ENCODE measurements at regions not wholly inside any gene's neighbourhood (a gene's known extent, or its start where the extent isn't known, plus 50 kb on each side); places are given as distances from the start of the nearest gene placed in this dataset.
"Not testable (repeated sequence)": the region's sequence is repeated elsewhere in the genome, so short reads cannot be mapped to it uniquely, and the experiment has no call there.

- not testable (repeated sequence) for H3K4me1 ChIP-seq (ENCODE audit: control insufficient read depth, insufficient read depth, low read length); H3K36me3 ChIP-seq (ENCODE audit: control insufficient read depth, insufficient read depth, low read length); H3K27ac ChIP-seq (ENCODE audit: low read length); DNase-seq (ENCODE audit: low read depth, low spot score); H3K27me3 ChIP-seq (ENCODE audit: control insufficient read depth, insufficient read depth, low read length); H3K9me3 ChIP-seq (ENCODE audit: control insufficient read depth, insufficient read depth, low read length); H3K4me3 ChIP-seq (ENCODE audit: low read length)
- no CpG with 5 or more reads among the region's 2 CpGs for WGBS (ENCODE audit: insufficient coverage, insufficient read length)
These were observed 99.3 kb upstream of the AGAP9 start for GRCh38 chr10:47622719-47623118.

GRCh38 chr10:47619300-47620012 is 96.0 kb upstream of the AGAP9 start:
- H3K27ac ChIP-seq (ENCODE audit: low read length); H3K4me1 ChIP-seq (ENCODE audit: control insufficient read depth, insufficient read depth, low read length); H3K27me3 ChIP-seq (ENCODE audit: control insufficient read depth, insufficient read depth, low read length); H3K4me3 ChIP-seq (ENCODE audit: low read length); H3K36me3 ChIP-seq (ENCODE audit: control insufficient read depth, insufficient read depth, low read length); H3K9me3 ChIP-seq (ENCODE audit: control insufficient read depth, insufficient read depth, low read length); DNase-seq (ENCODE audit: low read depth, low spot score): not testable (repeated sequence)
- no CpG with 5 or more reads among the region's 3 CpGs for WGBS (ENCODE audit: insufficient coverage, insufficient read length)

GRCh38 chr10:47609311-47609710 is 85.9 kb upstream of the AGAP9 start:
- not testable (repeated sequence) for H3K27me3 ChIP-seq (ENCODE audit: control insufficient read depth, insufficient read depth, low read length); H3K9me3 ChIP-seq (ENCODE audit: control insufficient read depth, insufficient read depth, low read length); H3K36me3 ChIP-seq (ENCODE audit: control insufficient read depth, insufficient read depth, low read length); H3K27ac ChIP-seq (ENCODE audit: low read length); H3K4me3 ChIP-seq (ENCODE audit: low read length); DNase-seq (ENCODE audit: low read depth, low spot score); H3K4me1 ChIP-seq (ENCODE audit: control insufficient read depth, insufficient read depth, low read length)
- no CpG with 5 or more reads among the region's 3 CpGs for WGBS (ENCODE audit: insufficient coverage, insufficient read length)

GRCh38 chr10:47605791-47606773 is 82.6 kb upstream of the AGAP9 start:
- no CpG with 5 or more reads among the region's 1 CpG for WGBS (ENCODE audit: insufficient coverage, insufficient read length)
- H3K4me1 ChIP-seq (ENCODE audit: control insufficient read depth, insufficient read depth, low read length); H3K27ac ChIP-seq (ENCODE audit: low read length); H3K27me3 ChIP-seq (ENCODE audit: control insufficient read depth, insufficient read depth, low read length); H3K36me3 ChIP-seq (ENCODE audit: control insufficient read depth, insufficient read depth, low read length); DNase-seq (ENCODE audit: low read depth, low spot score); H3K4me3 ChIP-seq (ENCODE audit: low read length); H3K9me3 ChIP-seq (ENCODE audit: control insufficient read depth, insufficient read depth, low read length): not testable (repeated sequence)

- H3K4me1 ChIP-seq (ENCODE audit: control insufficient read depth, insufficient read depth, low read length); H3K4me3 ChIP-seq (ENCODE audit: low read length); H3K36me3 ChIP-seq (ENCODE audit: control insufficient read depth, insufficient read depth, low read length); H3K27ac ChIP-seq (ENCODE audit: low read length); H3K9me3 ChIP-seq (ENCODE audit: control insufficient read depth, insufficient read depth, low read length); DNase-seq (ENCODE audit: low read depth, low spot score); H3K27me3 ChIP-seq (ENCODE audit: control insufficient read depth, insufficient read depth, low read length): not testable (repeated sequence)
- no CpG with 5 or more reads among the region's 2 CpGs for WGBS (ENCODE audit: insufficient coverage, insufficient read length)
These were observed 77.2 kb upstream of the AGAP9 start for GRCh38 chr10:47600604-47601003.

GRCh38 chr10:47600127-47600526 is 76.7 kb upstream of the AGAP9 start:
- no CpG with 5 or more reads among the region's 15 CpGs for WGBS (ENCODE audit: insufficient coverage, insufficient read length)
- H3K9me3 ChIP-seq (ENCODE audit: control insufficient read depth, insufficient read depth, low read length); H3K4me1 ChIP-seq (ENCODE audit: control insufficient read depth, insufficient read depth, low read length); H3K4me3 ChIP-seq (ENCODE audit: low read length); DNase-seq (ENCODE audit: low read depth, low spot score); H3K27me3 ChIP-seq (ENCODE audit: control insufficient read depth, insufficient read depth, low read length); H3K36me3 ChIP-seq (ENCODE audit: control insufficient read depth, insufficient read depth, low read length); H3K27ac ChIP-seq (ENCODE audit: low read length): not testable (repeated sequence)

- DNase-seq (ENCODE audit: low read depth, low spot score); H3K4me3 ChIP-seq (ENCODE audit: low read length): not testable (repeated sequence)
- WGBS (ENCODE audit: insufficient coverage, insufficient read length) = no CpG with 5 or more reads among the region's 16 CpGs
These were observed 76.2 kb upstream of the AGAP9 start for GRCh38 chr10:47599657-47600056.

GRCh38 chr10:47593805-47594204 is 70.4 kb upstream of the AGAP9 start:
- H3K4me3 ChIP-seq (ENCODE audit: low read length); H3K27me3 ChIP-seq (ENCODE audit: control insufficient read depth, insufficient read depth, low read length); H3K36me3 ChIP-seq (ENCODE audit: control insufficient read depth, insufficient read depth, low read length); H3K9me3 ChIP-seq (ENCODE audit: control insufficient read depth, insufficient read depth, low read length); H3K27ac ChIP-seq (ENCODE audit: low read length); DNase-seq (ENCODE audit: low read depth, low spot score); H3K4me1 ChIP-seq (ENCODE audit: control insufficient read depth, insufficient read depth, low read length): not testable (repeated sequence)
- WGBS (ENCODE audit: insufficient coverage, insufficient read length) = no CpG with 5 or more reads among the region's 4 CpGs

More at GRCh38 chr10:47599657-47600056, 76.2 kb upstream of the AGAP9 start:
- H3K4me1 ChIP-seq (ENCODE audit: control insufficient read depth, insufficient read depth, low read length); H3K9me3 ChIP-seq (ENCODE audit: control insufficient read depth, insufficient read depth, low read length); H3K36me3 ChIP-seq (ENCODE audit: control insufficient read depth, insufficient read depth, low read length); H3K27me3 ChIP-seq (ENCODE audit: control insufficient read depth, insufficient read depth, low read length); H3K27ac ChIP-seq (ENCODE audit: low read length): not testable (repeated sequence)

- not testable (repeated sequence) for H3K4me3 ChIP-seq (ENCODE audit: low read length); DNase-seq (ENCODE audit: low read depth, low spot score); H3K27me3 ChIP-seq (ENCODE audit: control insufficient read depth, insufficient read depth, low read length); H3K9me3 ChIP-seq (ENCODE audit: control insufficient read depth, insufficient read depth, low read length); H3K4me1 ChIP-seq (ENCODE audit: control insufficient read depth, insufficient read depth, low read length); H3K36me3 ChIP-seq (ENCODE audit: control insufficient read depth, insufficient read depth, low read length); H3K27ac ChIP-seq (ENCODE audit: low read length)
- no CpG with 5 or more reads among the region's 2 CpGs for WGBS (ENCODE audit: insufficient coverage, insufficient read length)
These were observed 69.7 kb upstream of the AGAP9 start for GRCh38 chr10:47593129-47593528.

GRCh38 chr10:47590956-47591355 is 67.5 kb upstream of the AGAP9 start:
- WGBS (ENCODE audit: insufficient coverage, insufficient read length) = no CpG with 5 or more reads among the region's 3 CpGs
- not testable (repeated sequence) for H3K27me3 ChIP-seq (ENCODE audit: control insufficient read depth, insufficient read depth, low read length); DNase-seq (ENCODE audit: low read depth, low spot score); H3K36me3 ChIP-seq (ENCODE audit: control insufficient read depth, insufficient read depth, low read length); H3K4me3 ChIP-seq (ENCODE audit: low read length); H3K9me3 ChIP-seq (ENCODE audit: control insufficient read depth, insufficient read depth, low read length); H3K4me1 ChIP-seq (ENCODE audit: control insufficient read depth, insufficient read depth, low read length); H3K27ac ChIP-seq (ENCODE audit: low read length)
